Activated naive CD4-positive, alpha-beta T cell (primary cell): ENCODE measurements at regions not wholly inside any gene's neighbourhood (a gene's known extent, or its start where the extent isn't known, plus 50 kb on each side); places are given as distances from the start of the nearest gene placed in this dataset.

Experiments
- DNase-seq, 4 experiments: peaks; one replicate each; lab custom pipeline; 2025; lab: John Stamatoyannopoulos, UW

DNA sequence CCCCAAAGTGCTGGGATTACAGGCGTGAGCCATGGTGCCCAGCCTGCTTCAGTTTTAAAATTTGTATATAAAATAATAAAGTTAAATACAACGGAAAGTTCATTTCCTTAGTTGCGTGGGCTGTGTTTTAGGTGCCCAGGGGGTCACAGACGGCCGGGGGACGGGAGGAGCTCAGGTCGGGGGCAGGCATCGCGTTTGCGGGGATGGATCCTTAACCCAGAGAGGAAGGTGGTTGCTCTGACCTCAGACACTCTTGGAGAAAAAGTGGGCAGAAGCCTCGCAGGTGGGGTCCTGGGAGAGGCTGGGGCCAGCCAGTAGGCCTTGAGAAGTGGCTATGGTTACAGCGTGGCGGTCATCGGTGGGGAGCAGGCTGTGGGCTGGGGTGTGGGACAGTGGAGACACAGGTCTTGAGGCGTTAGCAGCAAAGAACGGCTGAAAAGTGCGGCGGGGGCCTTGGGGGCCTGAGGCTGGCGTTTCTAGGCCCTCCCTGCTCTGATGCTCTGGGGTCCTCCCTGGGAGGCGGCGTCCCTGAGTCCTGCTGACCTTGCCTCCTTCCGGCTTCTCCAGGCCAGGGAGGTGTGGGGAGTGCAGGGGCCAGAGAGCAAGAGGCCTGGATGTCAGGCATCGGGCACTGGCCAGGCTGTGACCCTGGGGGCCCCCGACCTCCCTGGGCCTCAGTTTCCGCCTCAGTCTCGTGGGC, 54.4 kb downstream of the UNCX start:
- DNase-seq = no peak

DNA sequence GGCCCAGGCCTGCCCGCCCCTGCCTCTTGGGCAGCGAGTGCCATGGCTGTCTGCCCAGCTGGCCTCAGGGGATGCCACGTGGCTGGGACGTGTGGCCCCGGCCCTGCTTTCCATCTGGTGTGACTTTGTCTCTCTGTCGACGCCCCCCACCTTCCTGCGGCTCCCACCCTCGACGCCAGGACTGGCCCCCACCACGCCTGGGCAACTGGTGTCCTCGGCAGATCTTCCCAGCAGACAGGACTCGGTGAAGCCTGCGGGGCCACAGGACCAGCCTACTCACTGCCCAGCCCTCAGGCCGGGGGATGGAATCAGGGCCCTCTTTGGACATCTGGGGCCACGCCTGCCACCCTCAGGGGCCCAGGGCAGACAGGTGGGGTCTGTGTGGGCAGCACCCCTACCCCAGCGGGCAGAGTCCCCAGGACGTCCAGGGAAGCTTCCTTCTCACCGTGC, 55.1 kb downstream of the UNCX start:
- DNase-seq = no peak

DNA sequence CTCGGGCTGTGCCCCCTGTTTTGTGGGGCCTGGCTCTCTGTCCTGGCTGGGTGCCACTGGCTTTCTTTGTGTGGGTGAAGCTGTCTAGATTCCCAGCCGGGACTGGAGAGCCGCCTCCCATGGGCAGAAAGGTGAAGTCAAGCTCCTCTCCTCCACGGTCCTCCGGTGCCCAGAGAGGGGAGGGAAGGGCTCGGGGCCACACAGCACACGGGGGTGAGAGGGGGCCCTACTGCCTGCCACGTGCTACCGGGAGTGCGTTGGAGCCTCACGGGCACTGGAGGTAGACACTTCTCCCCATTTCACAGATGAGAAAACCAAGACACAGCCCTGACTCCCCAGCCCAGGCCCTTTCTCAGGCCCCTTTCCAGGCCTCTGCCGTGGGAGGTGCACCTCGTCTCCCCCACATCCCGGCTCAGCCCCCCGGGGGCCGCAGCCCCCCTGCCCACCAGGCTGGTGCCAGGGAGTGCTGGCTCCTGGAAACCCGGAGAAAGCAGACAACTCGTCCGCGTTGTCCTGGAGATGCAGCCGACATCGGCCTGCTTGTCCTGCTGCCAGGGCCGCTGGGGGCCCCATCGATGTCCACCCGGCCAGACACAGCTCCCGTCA, 55.8 kb downstream of the UNCX start:
- DNase-seq = no peak

DNA sequence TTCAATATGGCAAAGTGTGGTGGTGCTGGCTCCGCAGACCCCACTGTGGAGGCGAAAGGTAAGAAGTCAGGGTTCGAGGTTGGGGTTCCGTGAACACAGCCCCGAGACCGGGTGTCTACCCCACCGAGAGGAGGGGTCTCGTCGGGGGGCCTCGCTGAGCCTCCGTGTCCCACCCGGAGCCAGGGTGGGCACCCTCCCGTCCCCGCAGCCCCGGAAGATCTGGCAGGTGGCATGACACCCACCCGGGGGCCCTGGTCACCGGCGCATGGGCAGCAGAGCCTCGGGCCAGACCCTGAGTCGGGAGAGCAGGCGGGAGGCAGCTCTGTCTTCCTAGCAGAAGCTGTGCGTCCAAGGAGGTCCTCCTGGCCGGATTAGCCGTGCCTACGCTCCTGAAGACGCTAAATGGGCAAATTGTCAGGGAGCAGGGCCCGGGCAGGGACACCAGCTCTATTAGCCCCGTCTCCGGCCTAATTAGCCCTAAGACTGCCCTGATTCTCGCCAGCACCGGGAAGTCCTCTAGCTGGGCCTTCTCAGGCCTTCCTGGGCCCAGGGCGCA, 56.4 kb downstream of the UNCX start:
- DNase-seq = no peak

- no peak for DNase-seq
These were observed 57.0 kb downstream of the UNCX start for GRCh38 chr7:1289666-1290025.

- DNase-seq = peak in 1 of 4 experiments; percentile 11
These were observed 57.5 kb downstream of the UNCX start for GRCh38 chr7:1290026-1290678.

DNA sequence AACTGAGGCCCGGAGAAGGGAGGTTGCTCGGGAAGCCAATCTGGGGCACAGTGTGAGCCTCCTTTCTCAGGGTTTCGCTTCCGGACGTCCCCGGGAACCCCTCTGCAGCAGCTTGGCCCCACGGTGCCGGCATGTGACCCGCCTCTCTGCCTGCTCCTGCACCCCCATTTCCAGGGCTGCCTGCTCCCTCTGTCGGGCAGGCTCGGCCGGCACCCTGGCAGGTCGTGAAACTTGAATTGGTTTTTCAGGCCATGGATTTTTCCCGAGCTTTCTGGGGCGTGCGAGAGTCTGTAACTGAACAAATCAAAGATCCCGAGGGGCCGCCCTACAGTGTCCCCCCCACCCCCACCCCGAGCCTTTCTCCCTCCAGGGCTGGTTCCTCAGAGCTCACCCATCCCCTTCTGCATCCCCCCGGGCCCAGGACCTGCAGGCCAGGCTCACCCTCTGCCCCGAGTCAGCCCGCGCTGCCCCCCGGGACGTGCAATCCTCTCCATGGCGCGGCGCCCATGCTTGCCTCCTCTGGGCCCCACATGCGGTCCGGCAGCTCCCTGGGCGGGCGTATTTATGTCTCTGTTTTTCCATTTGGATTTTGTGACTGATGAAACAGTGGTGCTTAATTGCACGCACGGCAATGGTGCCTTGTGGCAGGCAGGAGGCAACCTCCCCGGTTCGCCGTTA, 58.1 kb downstream of the UNCX start:
- DNase-seq = no peak

DNA sequence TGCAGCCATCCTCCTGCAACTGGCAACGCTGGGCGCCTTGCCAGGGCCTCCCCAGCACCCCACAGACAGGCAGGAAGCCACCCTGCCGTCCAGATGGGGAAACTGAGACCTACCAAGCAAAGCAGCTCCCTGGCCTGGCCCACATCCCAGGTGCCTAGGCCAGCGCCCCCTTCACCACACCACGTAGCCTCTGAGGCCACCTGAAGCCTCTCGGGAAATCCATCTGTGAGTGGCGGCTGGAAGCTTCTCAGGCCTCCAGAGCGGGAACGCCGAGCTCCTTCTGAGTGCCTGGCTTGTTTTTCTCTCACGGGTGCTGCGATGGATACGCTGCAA, 58.7 kb downstream of the UNCX start:
- no peak for DNase-seq

DNA sequence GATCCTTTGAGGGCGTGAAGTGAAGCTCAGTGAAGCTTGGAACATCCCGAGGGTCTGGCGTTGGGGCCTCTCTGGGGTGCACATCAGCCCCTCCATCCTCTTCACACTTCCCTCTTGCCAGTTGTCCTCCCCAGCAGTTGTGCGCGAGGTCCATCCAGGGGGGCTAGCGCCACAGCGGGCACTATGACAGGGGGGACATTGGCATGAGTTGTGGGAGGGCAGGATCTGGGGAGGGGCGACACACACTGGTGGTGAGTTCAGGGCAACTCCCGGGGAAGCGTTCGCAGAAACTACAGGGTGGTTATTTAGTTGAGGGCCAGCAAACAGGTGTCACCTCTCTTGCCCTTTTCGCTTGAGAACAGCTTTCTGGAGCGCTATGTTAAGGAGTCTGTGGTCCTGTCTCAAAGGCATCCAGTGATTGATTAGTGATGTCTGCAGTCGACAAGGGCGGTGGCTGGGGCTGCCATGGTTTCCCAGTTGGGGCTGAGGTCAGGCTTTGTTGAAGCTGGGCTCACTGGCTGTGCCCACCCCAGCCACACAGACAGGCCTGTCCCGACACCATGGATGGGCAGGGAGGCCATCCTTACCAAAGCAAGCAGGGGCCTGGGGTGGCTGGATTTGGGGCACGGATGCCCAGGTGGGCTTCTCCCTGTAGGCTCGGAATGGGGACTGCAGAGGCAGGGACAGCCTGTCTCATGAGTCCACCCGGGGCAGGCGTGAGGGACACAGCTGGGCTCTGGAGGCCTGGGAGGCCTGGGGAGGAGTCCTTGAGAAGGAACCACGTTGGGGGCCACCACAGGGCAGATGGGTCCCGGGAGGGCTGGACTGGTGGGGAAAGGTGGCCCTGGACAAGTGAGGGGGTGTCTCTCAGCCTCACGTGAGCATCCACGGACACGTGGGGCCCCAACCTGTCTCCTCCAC, 59.4 kb downstream of the UNCX start:
- DNase-seq = no peak

DNA sequence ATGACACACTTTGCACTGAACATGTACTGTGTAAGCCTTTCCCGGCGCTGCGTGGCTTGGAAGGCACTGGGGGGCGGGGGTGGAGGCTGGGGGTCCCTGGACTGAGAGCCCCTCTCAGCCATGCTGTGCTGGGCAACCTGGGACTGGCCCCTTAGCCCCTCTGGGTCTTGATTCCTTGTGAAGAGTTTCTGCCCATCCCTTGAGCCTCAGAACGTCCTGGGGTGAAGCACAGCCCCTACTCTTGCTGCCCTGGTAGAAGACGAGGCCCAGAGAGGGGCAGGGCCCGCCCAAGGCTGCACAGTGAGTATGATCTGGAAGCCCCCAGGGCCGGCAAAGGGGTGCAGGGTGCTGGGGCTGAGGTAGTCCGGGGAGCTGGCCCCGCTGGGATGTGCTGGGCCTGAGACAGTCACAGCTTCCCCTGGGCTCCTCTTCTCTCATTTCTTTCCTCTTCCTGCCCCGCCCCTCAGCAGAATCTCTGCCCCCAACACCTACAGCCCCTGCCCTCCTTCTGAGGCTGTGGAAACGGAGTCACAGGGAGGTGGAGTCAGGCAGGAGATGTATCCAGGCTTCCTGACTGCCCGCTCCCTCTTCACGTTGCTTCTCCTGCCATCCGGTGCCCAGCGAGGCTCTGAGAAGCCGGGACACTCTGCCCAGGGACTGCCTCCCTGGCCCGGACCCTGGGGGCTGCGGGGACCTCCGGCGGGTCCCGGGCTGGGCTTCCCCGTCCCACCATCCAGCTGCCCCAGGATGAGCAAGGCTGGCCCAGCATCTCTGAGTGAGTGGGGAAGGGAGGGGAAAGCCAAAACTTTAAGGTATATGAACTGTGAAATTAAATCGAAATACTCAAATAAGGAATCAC, 60.5 kb downstream of the UNCX start:
- no peak for DNase-seq

DNA sequence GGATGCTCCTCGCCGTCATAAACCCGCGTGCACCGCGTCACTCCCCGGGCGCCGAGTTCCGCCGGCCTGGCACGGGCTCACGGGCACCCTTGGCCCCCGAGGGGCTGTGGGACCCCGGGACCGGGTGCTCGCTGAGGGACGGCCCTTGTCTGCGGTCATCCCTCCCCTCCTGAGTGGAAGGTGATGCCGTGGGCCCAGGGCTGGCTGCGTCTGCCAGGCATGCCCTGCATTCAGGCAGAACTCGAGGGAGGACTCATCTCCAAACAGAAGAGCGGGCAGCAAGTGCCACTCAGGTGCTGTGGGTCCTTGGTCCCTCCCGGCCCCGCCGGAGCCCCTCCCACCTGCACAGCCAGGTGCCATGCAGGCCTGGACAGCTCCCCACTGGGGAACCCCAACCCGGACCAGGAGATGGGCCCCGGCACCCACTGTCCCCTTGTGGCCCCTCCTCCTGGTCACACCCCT, 61.3 kb downstream of the UNCX start:
- no peak for DNase-seq

GRCh38 chr7:1295776-1296355, 63.2 kb downstream of the UNCX start:
- DNase-seq = no peak

DNA sequence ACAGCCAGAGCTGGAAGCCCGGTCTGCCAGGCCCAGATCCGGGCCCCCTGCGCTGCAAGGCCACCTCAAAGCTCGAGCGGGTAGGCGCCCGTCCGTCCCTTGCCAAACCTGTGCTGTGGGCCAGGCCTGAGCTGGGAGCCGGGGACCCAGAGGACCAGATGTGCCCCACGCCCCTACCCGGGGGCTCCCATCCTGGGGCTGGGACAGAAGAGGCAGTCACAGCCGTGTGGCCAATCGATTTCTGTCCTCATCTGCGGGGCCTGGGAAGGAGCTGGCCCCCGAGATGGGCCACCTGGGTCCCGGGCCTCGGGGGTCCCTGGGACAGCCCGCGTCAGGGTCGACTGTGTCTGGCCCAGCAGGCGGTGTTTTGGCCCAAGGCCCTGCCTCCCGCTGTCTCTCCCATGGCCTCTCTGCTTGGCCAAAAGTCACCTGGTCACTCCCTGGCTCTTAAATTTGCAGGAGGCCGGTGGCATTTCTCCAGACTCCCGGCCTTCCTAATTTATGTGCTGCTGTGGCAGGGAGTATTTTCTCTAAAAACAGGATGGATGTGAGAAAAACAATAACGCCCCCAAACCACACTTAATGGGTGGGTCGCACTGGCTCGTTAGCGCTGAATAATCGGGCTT, 63.8 kb downstream of the UNCX start:
- no peak for DNase-seq

- no peak for DNase-seq
These were observed 64.6 kb downstream of the UNCX start for GRCh38 chr7:1297017-1297960.

GRCh38 chr7:1298051-1298930, 65.6 kb downstream of the UNCX start:
- no peak for DNase-seq

DNA sequence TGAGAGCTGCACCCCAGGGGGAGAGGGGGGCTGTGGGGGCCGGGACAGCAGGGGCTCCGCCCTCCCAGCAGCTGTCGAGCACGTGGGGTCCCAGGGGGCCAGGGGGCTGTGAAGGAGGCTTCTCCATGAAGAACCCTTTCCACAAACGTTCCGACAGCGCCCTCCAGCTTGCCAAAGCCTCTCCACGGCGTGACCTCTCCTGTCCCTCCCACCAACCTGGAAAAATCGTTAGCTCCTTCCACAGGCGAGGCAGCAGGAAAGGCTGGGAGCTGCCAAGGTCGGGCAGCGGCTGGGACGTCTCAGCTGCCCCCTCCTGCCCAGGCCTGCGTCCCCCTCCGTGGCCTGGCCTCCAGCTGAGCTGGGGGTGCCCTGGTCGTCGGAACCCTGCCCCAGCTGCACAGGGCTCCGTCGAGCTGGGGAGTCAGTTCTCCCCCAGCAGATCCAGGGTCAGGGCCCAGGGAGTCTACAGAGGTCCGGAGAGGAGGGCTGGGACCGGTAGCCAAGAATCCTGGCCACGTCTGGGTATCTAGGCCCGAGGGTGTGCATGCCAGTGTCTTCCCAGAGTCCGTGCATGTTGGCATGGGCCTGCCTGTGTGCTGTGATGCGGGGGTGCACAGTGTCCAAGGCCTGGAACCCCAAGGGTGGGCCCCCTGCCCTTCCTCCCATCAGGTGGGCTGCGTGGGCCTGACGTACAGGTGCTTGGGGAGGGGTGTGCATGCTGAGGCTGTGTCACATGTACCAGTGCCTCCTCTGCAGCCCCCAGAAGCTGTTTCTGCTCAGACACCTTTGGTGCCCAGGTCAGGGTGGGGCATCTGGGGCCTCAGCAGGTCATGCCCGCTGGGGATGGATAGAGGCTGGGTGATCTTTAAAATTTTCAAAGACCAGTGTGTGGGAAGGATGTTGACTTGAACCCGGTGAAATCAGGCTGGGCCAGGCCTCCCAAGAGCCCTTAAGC, 66.5 kb downstream of the UNCX start:
- DNase-seq = no peak
